ENCODE measurements at regions not wholly inside any gene's neighbourhood (a gene's known extent, or its start where the extent isn't known, plus 50 kb on each side); places are given as distances from the start of the nearest gene placed in this dataset.

DNA sequence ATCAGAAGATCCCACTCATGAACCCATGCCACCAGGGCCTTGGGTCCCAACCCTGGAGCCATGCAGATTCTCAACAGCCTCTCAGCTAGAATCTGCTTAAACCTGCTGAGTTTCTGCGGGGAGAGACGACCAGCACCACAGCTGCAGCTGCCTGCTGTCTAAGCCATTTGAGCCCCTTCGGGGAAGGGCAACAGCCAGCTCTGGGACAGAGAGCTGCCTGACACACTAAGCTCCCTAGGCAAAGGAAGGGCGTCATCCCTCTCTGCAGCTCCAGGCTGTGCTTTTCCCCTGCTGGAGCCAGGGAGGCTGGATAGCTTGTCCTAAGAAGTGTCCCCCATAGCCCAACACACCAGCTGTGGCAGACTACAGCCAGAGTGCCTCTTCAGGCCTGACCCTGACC, 182.5 kb downstream of the OTOR start:
- no peaks in the 10 kb centered on the region for H3K36me3 ChIP-seq (ENCODE audit: control insufficient read depth, insufficient read depth, low read length)
- no peak overlapping the region for H3K4me3 ChIP-seq (ENCODE audit: low read depth, low read length)
- H3K27ac ChIP-seq: no peak overlapping the region
- H3K9me3 ChIP-seq (ENCODE audit: control insufficient read depth, low read length): no peaks in the 10 kb centered on the region
- H3K27me3 ChIP-seq (ENCODE audit: control insufficient read depth, insufficient read depth, low read length): no peaks in the 10 kb centered on the region
- TF ChIP-seq, protein P1, sequence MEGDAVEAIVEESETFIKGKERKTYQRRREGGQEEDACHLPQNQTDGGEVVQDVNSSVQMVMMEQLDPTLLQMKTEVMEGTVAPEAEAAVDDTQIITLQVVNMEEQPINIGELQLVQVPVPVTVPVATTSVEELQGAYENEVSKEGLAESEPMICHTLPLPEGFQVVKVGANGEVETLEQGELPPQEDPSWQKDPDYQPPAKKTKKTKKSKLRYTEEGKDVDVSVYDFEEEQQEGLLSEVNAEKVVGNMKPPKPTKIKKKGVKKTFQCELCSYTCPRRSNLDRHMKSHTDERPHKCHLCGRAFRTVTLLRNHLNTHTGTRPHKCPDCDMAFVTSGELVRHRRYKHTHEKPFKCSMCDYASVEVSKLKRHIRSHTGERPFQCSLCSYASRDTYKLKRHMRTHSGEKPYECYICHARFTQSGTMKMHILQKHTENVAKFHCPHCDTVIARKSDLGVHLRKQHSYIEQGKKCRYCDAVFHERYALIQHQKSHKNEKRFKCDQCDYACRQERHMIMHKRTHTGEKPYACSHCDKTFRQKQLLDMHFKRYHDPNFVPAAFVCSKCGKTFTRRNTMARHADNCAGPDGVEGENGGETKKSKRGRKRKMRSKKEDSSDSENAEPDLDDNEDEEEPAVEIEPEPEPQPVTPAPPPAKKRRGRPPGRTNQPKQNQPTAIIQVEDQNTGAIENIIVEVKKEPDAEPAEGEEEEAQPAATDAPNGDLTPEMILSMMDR (IDR thresholded peaks at IDR 0.05): no peak
- H3K79me2 ChIP-seq: no peaks in the 10 kb centered on the region
- no peaks in the 10 kb centered on the region for H3K4me1 ChIP-seq
- H3K4me2 ChIP-seq (ENCODE audit: low read length): no peak overlapping the region
- no peak overlapping the region for H2AFZ ChIP-seq
- no peak overlapping the region for H3K9ac ChIP-seq

DNA sequence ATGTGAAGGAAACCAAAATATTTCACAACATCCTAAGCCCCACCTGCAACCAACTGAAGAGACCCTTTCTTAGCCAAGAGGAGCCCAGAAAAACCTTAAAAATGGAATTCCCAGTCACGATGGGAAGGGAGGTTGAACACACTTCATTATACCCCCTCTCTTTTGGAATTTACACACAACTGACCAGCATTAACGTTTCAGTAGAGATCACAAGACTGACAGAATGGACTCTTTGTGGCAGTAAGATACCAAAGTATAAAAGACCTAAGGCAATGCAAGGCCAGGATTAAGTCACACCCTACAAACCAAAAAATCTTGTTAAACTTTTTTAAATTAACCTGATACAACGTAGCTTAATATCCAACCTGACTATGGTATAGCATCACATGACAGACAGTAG, 190.9 kb downstream of the OTOR start:
- no peak overlapping the region for H3K9ac ChIP-seq
- no peak overlapping the region for H3K4me2 ChIP-seq (ENCODE audit: low read length)
- no peak overlapping the region for H3K27ac ChIP-seq
- TF ChIP-seq, protein P1 (IDR thresholded peaks at IDR 0.05): no peak
- H3K79me2 ChIP-seq: no peaks in the 10 kb centered on the region
- H3K4me3 ChIP-seq (ENCODE audit: low read depth, low read length): no peak overlapping the region
- H3K36me3 ChIP-seq (ENCODE audit: control insufficient read depth, insufficient read depth, low read length): no peaks in the 10 kb centered on the region
- no peaks in the 10 kb centered on the region for H3K27me3 ChIP-seq (ENCODE audit: control insufficient read depth, insufficient read depth, low read length)
- H3K9me3 ChIP-seq (ENCODE audit: control insufficient read depth, low read length): no peaks in the 10 kb centered on the region
- H3K4me1 ChIP-seq: no peaks in the 10 kb centered on the region
- H2AFZ ChIP-seq: no peak overlapping the region

DNA sequence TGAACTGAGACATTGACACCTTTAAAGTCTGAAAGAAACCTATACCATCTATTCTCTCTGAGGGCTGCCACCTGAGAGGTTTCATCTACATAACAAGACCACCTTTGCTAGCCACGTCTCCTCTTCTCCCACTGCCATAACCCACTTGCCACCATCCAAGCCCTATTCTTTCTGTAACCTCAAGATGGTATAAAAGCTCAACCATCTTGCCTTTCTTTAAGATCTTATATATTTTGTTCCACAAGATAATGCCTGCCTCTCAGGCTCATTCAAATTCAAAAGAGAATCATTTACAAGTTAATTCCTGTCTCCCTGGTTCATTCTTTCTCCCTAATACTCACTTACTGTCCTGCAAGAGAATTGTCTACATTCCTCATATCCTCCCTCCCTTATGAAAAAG, 192.5 kb downstream of the OTOR start:
- H3K4me3 ChIP-seq (ENCODE audit: low read depth, low read length): no peak overlapping the region
- H3K4me1 ChIP-seq: no peaks in the 10 kb centered on the region

DNA sequence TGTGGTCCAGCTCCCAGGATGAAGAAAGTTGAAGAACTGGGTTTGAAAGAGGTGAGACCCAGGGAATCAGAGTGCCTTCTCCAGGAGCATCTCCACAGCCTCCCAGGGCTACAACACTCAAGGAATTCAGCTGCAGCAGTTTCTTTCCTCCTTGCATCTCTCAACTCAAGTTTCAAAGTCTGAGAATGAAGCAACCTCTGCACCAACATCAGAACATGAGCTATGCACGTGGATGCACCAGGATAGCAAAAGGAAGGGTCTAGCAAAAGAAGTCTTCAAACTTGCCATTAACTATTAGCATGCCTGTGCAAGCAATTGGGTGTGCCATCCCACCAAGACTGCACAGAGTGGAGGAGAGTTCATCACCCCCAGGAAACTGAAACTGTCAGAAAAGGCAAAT, 193.9 kb downstream of the OTOR start:
- no peaks in the 10 kb centered on the region for H3K9me3 ChIP-seq (ENCODE audit: control insufficient read depth, low read length)
- no peak overlapping the region for H3K27ac ChIP-seq
- H3K9ac ChIP-seq: no peak overlapping the region
- no peaks in the 10 kb centered on the region for H3K27me3 ChIP-seq (ENCODE audit: control insufficient read depth, insufficient read depth, low read length)
- no peak overlapping the region for H3K4me2 ChIP-seq (ENCODE audit: low read length)
- no peak overlapping the region for H3K4me3 ChIP-seq (ENCODE audit: low read depth, low read length)
- H3K79me2 ChIP-seq: no peaks in the 10 kb centered on the region
- H3K36me3 ChIP-seq (ENCODE audit: control insufficient read depth, insufficient read depth, low read length): no peaks in the 10 kb centered on the region
- TF ChIP-seq, protein P1 (IDR thresholded peaks at IDR 0.05): no peak
- no peak overlapping the region for H2AFZ ChIP-seq
- H3K4me1 ChIP-seq: no peaks in the 10 kb centered on the region

More for the DNA sequence above, 192.5 kb downstream of the OTOR start:
- TF ChIP-seq, protein P1 (IDR thresholded peaks at IDR 0.05): no peak
- no peaks in the 10 kb centered on the region for H3K9me3 ChIP-seq (ENCODE audit: control insufficient read depth, low read length)
- no peaks in the 10 kb centered on the region for H3K36me3 ChIP-seq (ENCODE audit: control insufficient read depth, insufficient read depth, low read length)
- no peak overlapping the region for H3K9ac ChIP-seq
- H3K27me3 ChIP-seq (ENCODE audit: control insufficient read depth, insufficient read depth, low read length): no peaks in the 10 kb centered on the region
- H3K27ac ChIP-seq: no peak overlapping the region
- H3K79me2 ChIP-seq: no peaks in the 10 kb centered on the region
- H3K4me2 ChIP-seq (ENCODE audit: low read length): no peak overlapping the region
- H2AFZ ChIP-seq: no peak overlapping the region

DNA sequence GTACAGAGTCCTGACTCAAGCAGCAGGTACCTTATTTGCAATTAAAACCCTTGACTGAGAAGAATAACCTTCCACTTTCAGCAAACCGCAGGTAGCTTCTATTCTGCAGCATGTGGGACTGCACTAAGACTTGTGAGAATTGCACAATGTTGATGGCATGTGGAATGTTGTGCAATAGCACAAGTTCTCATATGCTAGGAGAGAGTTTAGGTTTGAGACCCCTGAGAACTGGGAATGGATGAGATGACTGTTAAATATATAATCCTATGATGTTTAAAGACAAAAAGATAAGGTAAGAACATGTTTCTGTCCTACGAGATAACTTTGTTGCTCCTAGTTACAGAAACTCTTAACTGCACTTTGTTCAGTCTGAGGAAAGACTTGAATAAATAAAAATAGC, 194.6 kb downstream of the OTOR start:
- Histone ChIP-seq H2AFZ (no peak overlapping the region), H3K4me1 (no peaks in the 10 kb centered on the region), H3K4me3 (ENCODE audit: low read depth, low read length) (no peak overlapping the region), H3K4me2 (ENCODE audit: low read length) (no peak overlapping the region), H3K9me3 (ENCODE audit: control insufficient read depth, low read length) (no peaks in the 10 kb centered on the region), H3K9ac (no peak overlapping the region), H3K36me3 (ENCODE audit: control insufficient read depth, insufficient read depth, low read length) (no peaks in the 10 kb centered on the region), H3K27ac (no peak overlapping the region), H3K79me2 (no peaks in the 10 kb centered on the region), H3K27me3 (ENCODE audit: control insufficient read depth, insufficient read depth, low read length) (no peaks in the 10 kb centered on the region)
- TF ChIP-seq, protein P1 (IDR thresholded peaks at IDR 0.05): no peak

All from parathyroid adenoma (tissue), 2 donors.